ENCODE measurements at regions not wholly inside any gene's neighbourhood (a gene's known extent, or its start where the extent isn't known, plus 50 kb on each side); places are given as distances from the start of the nearest gene placed in this dataset.

DNA sequence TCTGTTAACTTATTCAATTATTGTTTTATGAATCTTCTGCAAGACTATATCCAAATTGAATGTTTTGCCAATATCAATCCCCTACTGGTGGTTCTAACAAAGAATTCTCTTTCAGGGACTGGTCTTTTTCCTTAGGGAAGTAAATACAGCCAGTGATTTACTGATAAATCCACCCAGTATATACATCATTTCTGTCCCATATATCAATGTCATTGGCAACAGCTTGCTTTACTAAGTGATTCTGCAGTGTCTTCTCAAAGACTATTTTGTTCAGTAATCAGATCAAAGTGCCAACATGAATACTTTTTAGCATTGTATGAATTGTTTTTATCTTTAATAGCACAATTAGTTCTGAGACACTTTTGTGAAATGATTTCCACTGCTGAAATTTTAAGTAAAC lies 114.0 kb upstream of the OBI1 start:
- no peaks in the 10 kb centered on the region for H3K27me3 ChIP-seq (ENCODE audit: insufficient read depth, low read depth, low read length)
- H3K9me3 ChIP-seq (ENCODE audit: low read length) = no peaks in the 10 kb centered on the region
- no peak overlapping the region for H2AFZ ChIP-seq (ENCODE audit: low read depth, low read length)
- H4K20me1 ChIP-seq (ENCODE audit: insufficient read depth) = no peaks in the 10 kb centered on the region
- H3K4me2 ChIP-seq (ENCODE audit: low read length) = no peak overlapping the region
- no peak overlapping the region for H3K4me3 ChIP-seq (ENCODE audit: low read length)
- no peak for TF ChIP-seq POLR2AphosphoS5 (IDR thresholded peaks at IDR 0.05)
- TF ChIP-seq RAD21 (conservative IDR thresholded peaks at IDR 0.05) = no peak
- no peak for TF ChIP-seq MXI1 (conservative IDR thresholded peaks at IDR 0.05; ENCODE audit: poor library complexity, severe bottlenecking)
- no peak for TF ChIP-seq SMC3 (conservative IDR thresholded peaks at IDR 0.05; ENCODE audit: poor library complexity)
- H3K36me3 ChIP-seq (ENCODE audit: insufficient read depth, low read length) = no peaks in the 10 kb centered on the region
- no peaks in the 10 kb centered on the region for H3F3A ChIP-seq (ENCODE audit: insufficient read depth, low read length, poor library complexity, severe bottlenecking)
- H3K79me2 ChIP-seq (replicated peaks; ENCODE audit: insufficient read depth, low read length) = no peaks in the 10 kb centered on the region
- no peak overlapping the region for H3K9ac ChIP-seq (ENCODE audit: low read length)
- no peak overlapping the region for H3K27ac ChIP-seq (ENCODE audit: low read length)
- H3K9me2 ChIP-seq (ENCODE audit: insufficient read depth, low read length) = no peaks in the 10 kb centered on the region

DNA sequence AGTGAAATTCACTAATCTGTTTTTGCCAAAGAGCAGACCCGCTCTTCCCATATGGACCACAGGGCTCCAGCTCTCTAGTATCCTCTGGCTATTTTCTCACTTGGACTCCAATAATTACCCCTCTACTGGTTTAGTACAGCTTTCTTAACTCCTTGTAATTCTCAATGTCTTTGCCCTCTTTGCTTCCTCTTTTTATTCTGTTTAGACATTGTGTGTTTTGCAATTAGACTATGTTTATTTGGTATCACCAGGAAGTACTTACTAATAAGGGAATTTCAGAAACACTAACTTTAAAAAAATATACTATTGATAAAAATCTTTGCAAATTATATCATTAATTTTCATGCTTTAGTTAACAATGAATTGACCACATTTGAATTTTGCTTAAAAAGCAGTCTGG lies 111.6 kb upstream of the OBI1 start:
- Histone ChIP-seq H3K27me3 (ENCODE audit: insufficient read depth, low read depth, low read length) (no peaks in the 10 kb centered on the region), H3F3A (ENCODE audit: insufficient read depth, low read length, poor library complexity, severe bottlenecking) (no peaks in the 10 kb centered on the region), H3K9ac (ENCODE audit: low read length) (no peak overlapping the region), H3K27ac (ENCODE audit: low read length) (no peak overlapping the region), H3K9me3 (ENCODE audit: low read length) (no peaks in the 10 kb centered on the region), H3K36me3 (ENCODE audit: insufficient read depth, low read length) (no peaks in the 10 kb centered on the region), H3K4me2 (ENCODE audit: low read length) (no peak overlapping the region), H3K79me2 (replicated peaks; ENCODE audit: insufficient read depth, low read length) (no peaks in the 10 kb centered on the region), H3K9me2 (ENCODE audit: insufficient read depth, low read length) (no peaks in the 10 kb centered on the region), H4K20me1 (ENCODE audit: insufficient read depth) (no peaks in the 10 kb centered on the region), H3K4me3 (ENCODE audit: low read length) (no peak overlapping the region), H2AFZ (ENCODE audit: low read depth, low read length) (no peak overlapping the region)
- TF ChIP-seq, protein P1, sequence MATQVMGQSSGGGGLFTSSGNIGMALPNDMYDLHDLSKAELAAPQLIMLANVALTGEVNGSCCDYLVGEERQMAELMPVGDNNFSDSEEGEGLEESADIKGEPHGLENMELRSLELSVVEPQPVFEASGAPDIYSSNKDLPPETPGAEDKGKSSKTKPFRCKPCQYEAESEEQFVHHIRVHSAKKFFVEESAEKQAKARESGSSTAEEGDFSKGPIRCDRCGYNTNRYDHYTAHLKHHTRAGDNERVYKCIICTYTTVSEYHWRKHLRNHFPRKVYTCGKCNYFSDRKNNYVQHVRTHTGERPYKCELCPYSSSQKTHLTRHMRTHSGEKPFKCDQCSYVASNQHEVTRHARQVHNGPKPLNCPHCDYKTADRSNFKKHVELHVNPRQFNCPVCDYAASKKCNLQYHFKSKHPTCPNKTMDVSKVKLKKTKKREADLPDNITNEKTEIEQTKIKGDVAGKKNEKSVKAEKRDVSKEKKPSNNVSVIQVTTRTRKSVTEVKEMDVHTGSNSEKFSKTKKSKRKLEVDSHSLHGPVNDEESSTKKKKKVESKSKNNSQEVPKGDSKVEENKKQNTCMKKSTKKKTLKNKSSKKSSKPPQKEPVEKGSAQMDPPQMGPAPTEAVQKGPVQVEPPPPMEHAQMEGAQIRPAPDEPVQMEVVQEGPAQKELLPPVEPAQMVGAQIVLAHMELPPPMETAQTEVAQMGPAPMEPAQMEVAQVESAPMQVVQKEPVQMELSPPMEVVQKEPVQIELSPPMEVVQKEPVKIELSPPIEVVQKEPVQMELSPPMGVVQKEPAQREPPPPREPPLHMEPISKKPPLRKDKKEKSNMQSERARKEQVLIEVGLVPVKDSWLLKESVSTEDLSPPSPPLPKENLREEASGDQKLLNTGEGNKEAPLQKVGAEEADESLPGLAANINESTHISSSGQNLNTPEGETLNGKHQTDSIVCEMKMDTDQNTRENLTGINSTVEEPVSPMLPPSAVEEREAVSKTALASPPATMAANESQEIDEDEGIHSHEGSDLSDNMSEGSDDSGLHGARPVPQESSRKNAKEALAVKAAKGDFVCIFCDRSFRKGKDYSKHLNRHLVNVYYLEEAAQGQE (IDR thresholded peaks at IDR 0.05; ENCODE audit: borderline replicate concordance) = no peak
- TF ChIP-seq MXI1 (conservative IDR thresholded peaks at IDR 0.05; ENCODE audit: poor library complexity, severe bottlenecking) = no peak
- no peak for TF ChIP-seq TAF1 (IDR thresholded peaks at IDR 0.05; ENCODE audit: low read depth)
- no peak for TF ChIP-seq EP300 (conservative IDR thresholded peaks at IDR 0.05; ENCODE audit: poor library complexity, severe bottlenecking)

DNA sequence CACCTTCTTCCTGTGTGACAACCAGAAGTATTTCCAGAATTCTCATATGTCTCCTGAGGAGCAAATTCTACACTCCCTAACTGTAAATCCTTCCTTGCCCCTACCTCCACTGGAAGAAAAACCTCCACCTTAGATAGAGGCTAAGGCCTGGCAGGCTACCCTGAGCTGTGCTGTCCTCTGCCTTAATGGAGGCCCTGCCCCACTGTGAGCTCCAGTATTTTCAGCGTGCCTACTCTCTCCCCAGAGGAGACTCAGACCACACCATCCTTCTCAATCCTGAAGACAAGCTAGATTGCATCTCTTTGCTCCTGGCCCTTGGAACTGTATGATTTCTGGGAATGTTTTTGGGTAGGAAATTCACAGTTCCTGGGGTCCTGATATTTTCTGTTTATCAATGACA lies 110.0 kb upstream of the OBI1 start:
- Histone ChIP-seq H3K4me2 (ENCODE audit: low read length) (no peak overlapping the region), H4K20me1 (ENCODE audit: insufficient read depth) (no peaks in the 10 kb centered on the region), H3K9me2 (ENCODE audit: insufficient read depth, low read length) (no peaks in the 10 kb centered on the region), H3K4me3 (ENCODE audit: low read length) (no peak overlapping the region), H3K9ac (ENCODE audit: low read length) (no peak overlapping the region), H3F3A (ENCODE audit: insufficient read depth, low read length, poor library complexity, severe bottlenecking) (no peaks in the 10 kb centered on the region), H3K36me3 (ENCODE audit: insufficient read depth, low read length) (no peaks in the 10 kb centered on the region), H3K27ac (ENCODE audit: low read length) (no peak overlapping the region), H3K9me3 (ENCODE audit: low read length) (no peaks in the 10 kb centered on the region), H2AFZ (ENCODE audit: low read depth, low read length) (no peak overlapping the region), H3K27me3 (ENCODE audit: insufficient read depth, low read depth, low read length) (no peaks in the 10 kb centered on the region), H3K79me2 (replicated peaks; ENCODE audit: insufficient read depth, low read length) (no peaks in the 10 kb centered on the region)
- TF ChIP-seq, protein P1 (IDR thresholded peaks at IDR 0.05; ENCODE audit: borderline replicate concordance) = no peak
- TF ChIP-seq TAF1 (IDR thresholded peaks at IDR 0.05; ENCODE audit: low read depth) = no peak
- TF ChIP-seq MXI1 (conservative IDR thresholded peaks at IDR 0.05; ENCODE audit: poor library complexity, severe bottlenecking) = no peak
- TF ChIP-seq RAD21 (conservative IDR thresholded peaks at IDR 0.05) = no peak
- TF ChIP-seq EZH2 (IDR thresholded peaks at IDR 0.05; ENCODE audit: borderline replicate concordance, insufficient read depth, low read length, poor library complexity, severe bottlenecking) = no peak
- no peak for TF ChIP-seq SMC3 (conservative IDR thresholded peaks at IDR 0.05; ENCODE audit: poor library complexity)
- TF ChIP-seq, protein P2, sequence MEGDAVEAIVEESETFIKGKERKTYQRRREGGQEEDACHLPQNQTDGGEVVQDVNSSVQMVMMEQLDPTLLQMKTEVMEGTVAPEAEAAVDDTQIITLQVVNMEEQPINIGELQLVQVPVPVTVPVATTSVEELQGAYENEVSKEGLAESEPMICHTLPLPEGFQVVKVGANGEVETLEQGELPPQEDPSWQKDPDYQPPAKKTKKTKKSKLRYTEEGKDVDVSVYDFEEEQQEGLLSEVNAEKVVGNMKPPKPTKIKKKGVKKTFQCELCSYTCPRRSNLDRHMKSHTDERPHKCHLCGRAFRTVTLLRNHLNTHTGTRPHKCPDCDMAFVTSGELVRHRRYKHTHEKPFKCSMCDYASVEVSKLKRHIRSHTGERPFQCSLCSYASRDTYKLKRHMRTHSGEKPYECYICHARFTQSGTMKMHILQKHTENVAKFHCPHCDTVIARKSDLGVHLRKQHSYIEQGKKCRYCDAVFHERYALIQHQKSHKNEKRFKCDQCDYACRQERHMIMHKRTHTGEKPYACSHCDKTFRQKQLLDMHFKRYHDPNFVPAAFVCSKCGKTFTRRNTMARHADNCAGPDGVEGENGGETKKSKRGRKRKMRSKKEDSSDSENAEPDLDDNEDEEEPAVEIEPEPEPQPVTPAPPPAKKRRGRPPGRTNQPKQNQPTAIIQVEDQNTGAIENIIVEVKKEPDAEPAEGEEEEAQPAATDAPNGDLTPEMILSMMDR (IDR thresholded peaks at IDR 0.05; ENCODE audit: poor library complexity, severe bottlenecking) = no peak
- TF ChIP-seq POLR2AphosphoS5 (IDR thresholded peaks at IDR 0.05) = no peak
- no peak for TF ChIP-seq EP300 (conservative IDR thresholded peaks at IDR 0.05; ENCODE audit: poor library complexity, severe bottlenecking)
